NT2/D1 (cell line): ENCODE measurements at regions not wholly inside any gene's neighbourhood (a gene's known extent, or its start where the extent isn't known, plus 50 kb on each side); places are given as distances from the start of the nearest gene placed in this dataset.

ENCODE experiments used
- DNase-seq: peaks from one replicate; pipeline ENCODE4 v3.0.0-alpha.2; 2011; ENCODE audit warnings: low read depth, low spot score
- H3K27me3 ChIP-seq: 2 replicates; pipeline ENCODE4 v1.6.0; 2011; ENCODE audit warnings: mild to moderate bottlenecking; ENCODE audit not compliant: insufficient read length, insufficient read depth
- H3K36me3 ChIP-seq: 2 replicates; pipeline ENCODE4 v1.6.1; 2011; ENCODE audit warnings: mild to moderate bottlenecking, low read length, mixed read lengths; ENCODE audit not compliant: insufficient read depth, insufficient read length
- H3K4me1 ChIP-seq: 2 replicates; pipeline ENCODE4 v1.5.1; 2011; ENCODE audit not compliant: insufficient read depth, insufficient read length
- H3K4me3 ChIP-seq: 2 replicates; pipeline ENCODE4 v1.5.1; 2011; ENCODE audit warnings: low read depth; ENCODE audit not compliant: insufficient read length
- H3K9ac ChIP-seq: 2 replicates; pipeline ENCODE4 v1.6.0; 2011; ENCODE audit warnings: low read depth; ENCODE audit not compliant: insufficient read length
- H3K9me3 ChIP-seq: 2 replicates; pipeline ENCODE4 v1.5.1; 2011; ENCODE audit warnings: mild to moderate bottlenecking, low read length; ENCODE audit not compliant: insufficient read depth
- SUZ12 ChIP-seq: IDR thresholded peaks from 2 replicates; pipeline ENCODE4 v1.6.1; 2011; ENCODE audit not compliant: insufficient read length, insufficient read depth; ENCODE audit errors: extremely low read depth
- YY1 ChIP-seq: IDR thresholded peaks from 2 replicates; pipeline ENCODE4 v1.6.1; 2011; ENCODE audit not compliant: insufficient read length, insufficient read depth
- ZNF274 ChIP-seq: IDR thresholded peaks from 2 replicates; pipeline ENCODE4 v1.6.1; 2011; ENCODE audit warnings: mild to moderate bottlenecking, low read depth, low read length

- H3K9ac ChIP-seq = no peak overlapping the region
- no peaks in the 10 kb centered on the region for H3K36me3 ChIP-seq
- TF ChIP-seq ZNF274 (no peak), YY1 (no peak), SUZ12 (no peak)
- H3K4me1 ChIP-seq = no peaks in the 10 kb centered on the region
- DNase-seq = no peak
- H3K27me3 ChIP-seq = no peaks in the 10 kb centered on the region
- H3K4me3 ChIP-seq = no peak overlapping the region
- no peaks in the 10 kb centered on the region for H3K9me3 ChIP-seq
Observed at GRCh38 chr7:50153995-50154394, 60.9 kb upstream of the ZPBP start.

- no peaks in the 10 kb centered on the region for H3K27me3 ChIP-seq
- no peaks in the 10 kb centered on the region for H3K36me3 ChIP-seq
- no peak overlapping the region for H3K4me3 ChIP-seq
- no peaks in the 10 kb centered on the region for H3K4me1 ChIP-seq
- no peak overlapping the region for H3K9ac ChIP-seq
- H3K9me3 ChIP-seq = no peaks in the 10 kb centered on the region
- DNase-seq = no peak
- TF ChIP-seq YY1 (no peak), ZNF274 (no peak), SUZ12 (no peak)
Observed at GRCh38 chr7:50153148-50153547, 60.1 kb upstream of the ZPBP start.

- no peaks in the 10 kb centered on the region for H3K4me1 ChIP-seq
- no peak overlapping the region for H3K4me3 ChIP-seq
- TF ChIP-seq ZNF274 (no peak), SUZ12 (no peak), YY1 (no peak)
- no peaks in the 10 kb centered on the region for H3K36me3 ChIP-seq
- no peaks in the 10 kb centered on the region for H3K9me3 ChIP-seq
- no peak for DNase-seq
- no peak overlapping the region for H3K9ac ChIP-seq
- no peaks in the 10 kb centered on the region for H3K27me3 ChIP-seq
Observed at GRCh38 chr7:50152486-50152885, 59.4 kb upstream of the ZPBP start.

- no peaks in the 10 kb centered on the region for H3K4me1 ChIP-seq
- TF ChIP-seq ZNF274 = no peak
- no peak for TF ChIP-seq SUZ12
- TF ChIP-seq YY1 = no peak
- H3K4me3 ChIP-seq = no peak overlapping the region
- H3K36me3 ChIP-seq = no peaks in the 10 kb centered on the region
- DNase-seq = no peak
- H3K27me3 ChIP-seq = no peaks in the 10 kb centered on the region
- H3K9me3 ChIP-seq = no peaks in the 10 kb centered on the region
- H3K9ac ChIP-seq = no peak overlapping the region
Observed at GRCh38 chr7:50151661-50152060, 58.6 kb upstream of the ZPBP start.

- DNase-seq = no peak
- Histone ChIP-seq H3K27me3 (no peaks in the 10 kb centered on the region), H3K9me3 (no peaks in the 10 kb centered on the region), H3K9ac (no peak overlapping the region), H3K36me3 (no peaks in the 10 kb centered on the region), H3K4me1 (no peaks in the 10 kb centered on the region), H3K4me3 (no peak overlapping the region)
- no peak for TF ChIP-seq YY1
- TF ChIP-seq ZNF274 = no peak
- TF ChIP-seq SUZ12 = no peak
Observed at GRCh38 chr7:50151001-50151400, 58.0 kb upstream of the ZPBP start.

- H3K4me1 ChIP-seq = no peaks in the 10 kb centered on the region
- DNase-seq = no peak
- no peak for TF ChIP-seq ZNF274
- TF ChIP-seq YY1 = no peak
- TF ChIP-seq SUZ12 = no peak
- no peaks in the 10 kb centered on the region for H3K27me3 ChIP-seq
- no peak overlapping the region for H3K9ac ChIP-seq
- no peaks in the 10 kb centered on the region for H3K9me3 ChIP-seq
- no peak overlapping the region for H3K4me3 ChIP-seq
- no peaks in the 10 kb centered on the region for H3K36me3 ChIP-seq
Observed at GRCh38 chr7:50149369-50149768, 56.3 kb upstream of the ZPBP start.

GRCh38 chr7:50147951-50148808 is 55.1 kb upstream of the ZPBP start:
- Histone ChIP-seq H3K4me1 (no peaks in the 10 kb centered on the region), H3K9ac (no peak overlapping the region), H3K27me3 (no peaks in the 10 kb centered on the region), H3K36me3 (no peaks in the 10 kb centered on the region), H3K4me3 (no peak overlapping the region), H3K9me3 (no peaks in the 10 kb centered on the region)
- no peak for DNase-seq
- TF ChIP-seq SUZ12 = no peak
- TF ChIP-seq YY1 = no peak
- no peak for TF ChIP-seq ZNF274
